Fibroblast of skin of right quadriceps (primary cell): ENCODE measurements at regions not wholly inside any gene's neighbourhood (a gene's known extent, or its start where the extent isn't known, plus 50 kb on each side); places are given as distances from the start of the nearest gene placed in this dataset.

Experiments
- DNase-seq: peaks from one replicate; pipeline ENCODE4 v3.0.0-alpha.2; 2013

DNA sequence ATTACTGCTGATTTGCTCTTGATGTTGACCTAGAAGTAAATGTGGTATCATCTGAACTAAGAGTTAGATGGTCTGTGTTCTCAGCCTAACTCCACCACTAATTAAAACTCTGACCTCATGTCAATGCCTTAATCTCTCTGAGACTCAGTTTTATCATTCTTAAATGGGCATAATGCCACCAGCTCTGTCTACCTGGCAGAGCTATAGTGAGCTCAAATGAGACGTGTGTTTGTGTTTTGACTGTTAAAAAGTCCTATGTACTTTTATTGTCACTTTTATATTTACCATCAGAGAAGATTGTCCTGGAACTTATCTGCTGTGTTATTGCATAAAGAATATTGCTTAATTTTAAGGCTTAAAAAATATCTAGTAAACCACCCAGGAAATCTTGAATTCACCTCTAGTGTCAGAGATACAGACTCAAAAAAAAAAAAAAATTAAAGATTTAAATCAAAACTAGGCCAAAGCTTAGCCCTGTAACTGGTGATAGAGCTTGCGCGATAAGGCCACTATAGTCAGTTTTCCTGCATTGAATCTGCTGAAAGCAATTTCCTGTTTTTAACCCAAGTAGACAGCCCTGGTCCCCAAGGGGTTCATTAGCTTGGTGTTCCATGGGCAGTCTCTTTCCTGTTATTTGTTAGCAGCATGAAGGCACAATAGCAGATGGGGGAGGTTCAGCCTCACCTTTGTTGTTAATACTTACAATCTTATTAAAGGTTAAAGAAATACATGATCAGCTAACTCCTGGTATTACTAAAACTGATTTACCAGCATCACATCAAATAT, 261.8 kb downstream of the ATP23 start:
- peak; percentile 4 for DNase-seq

DNA sequence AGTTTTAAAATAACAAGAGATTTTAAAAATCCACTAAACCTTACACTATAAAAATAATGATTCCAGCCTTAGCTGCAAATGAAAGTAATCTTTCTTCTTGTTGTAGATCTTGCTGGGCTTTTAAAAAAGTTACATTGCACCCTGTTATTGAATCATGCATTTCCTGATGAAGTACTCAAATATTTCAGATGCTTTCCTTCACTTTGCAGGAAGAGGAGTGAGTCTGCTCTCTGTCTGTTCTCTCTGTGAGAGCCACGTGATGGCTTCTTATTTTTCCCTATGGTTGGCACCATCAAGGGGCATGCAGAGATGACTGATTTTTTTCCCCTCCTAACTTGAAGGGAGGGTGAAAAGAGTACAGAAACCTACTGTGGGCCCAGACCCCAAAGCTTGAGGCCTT, 262.7 kb downstream of the ATP23 start:
- DNase-seq = peak; percentile 42

DNA sequence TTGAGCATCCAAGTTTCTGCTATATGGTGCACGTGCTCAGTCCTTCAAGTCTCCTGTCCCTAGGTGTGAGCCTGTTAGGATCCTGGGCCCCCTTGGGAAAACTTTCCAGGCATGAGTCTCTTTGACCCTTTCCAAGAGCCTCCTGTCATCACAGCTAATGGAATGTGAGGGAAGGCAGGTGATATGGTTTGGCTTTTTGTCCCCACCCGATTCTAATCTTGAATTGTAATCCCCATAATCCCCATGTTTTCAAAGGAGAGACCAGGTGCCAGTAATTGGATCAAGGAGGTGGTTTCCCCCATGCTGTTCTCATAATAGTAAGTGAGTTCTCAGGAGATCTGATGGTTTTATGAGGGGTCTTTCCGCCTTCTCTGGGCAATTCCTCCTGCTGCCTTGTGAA, 265.5 kb downstream of the ATP23 start:
- no peak for DNase-seq

DNA sequence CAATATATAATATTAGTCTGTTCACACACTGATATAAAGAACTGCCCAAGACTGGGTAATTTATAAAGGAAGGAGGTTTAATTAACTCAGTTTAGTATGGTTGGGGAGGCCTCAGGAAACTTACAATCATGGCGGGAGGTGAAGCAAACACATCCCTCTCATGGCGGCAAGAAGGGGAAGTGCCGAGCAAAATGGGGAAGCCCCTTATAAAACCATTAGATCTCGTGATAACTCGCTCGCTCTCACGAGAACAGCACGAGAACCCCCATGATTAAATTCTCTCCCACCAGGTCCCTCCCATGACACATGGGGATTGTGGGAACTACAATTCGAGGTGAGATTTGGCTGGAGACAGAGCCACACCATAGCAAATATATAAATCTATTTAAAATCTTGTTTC, 269.8 kb downstream of the ATP23 start:
- DNase-seq = no peak

DNA sequence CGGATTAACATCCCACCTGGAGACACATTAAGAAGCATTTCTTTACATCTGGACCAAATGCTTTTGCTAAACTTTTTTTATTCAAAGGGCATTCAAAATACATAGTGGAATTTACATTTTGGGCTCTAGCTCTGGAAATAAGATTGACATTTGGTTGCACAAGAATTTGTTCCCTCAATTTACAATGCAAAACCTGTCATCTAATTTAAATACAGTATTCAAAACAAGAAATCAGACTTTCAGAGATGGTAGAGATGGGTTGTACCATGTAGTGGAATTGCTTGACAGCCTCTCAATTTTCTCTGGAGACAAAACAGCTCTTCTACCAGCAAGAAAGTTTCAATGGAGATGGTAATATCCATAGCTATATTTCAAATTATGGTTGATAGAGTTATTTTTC, 275.8 kb downstream of the ATP23 start:
- DNase-seq = no peak

DNA sequence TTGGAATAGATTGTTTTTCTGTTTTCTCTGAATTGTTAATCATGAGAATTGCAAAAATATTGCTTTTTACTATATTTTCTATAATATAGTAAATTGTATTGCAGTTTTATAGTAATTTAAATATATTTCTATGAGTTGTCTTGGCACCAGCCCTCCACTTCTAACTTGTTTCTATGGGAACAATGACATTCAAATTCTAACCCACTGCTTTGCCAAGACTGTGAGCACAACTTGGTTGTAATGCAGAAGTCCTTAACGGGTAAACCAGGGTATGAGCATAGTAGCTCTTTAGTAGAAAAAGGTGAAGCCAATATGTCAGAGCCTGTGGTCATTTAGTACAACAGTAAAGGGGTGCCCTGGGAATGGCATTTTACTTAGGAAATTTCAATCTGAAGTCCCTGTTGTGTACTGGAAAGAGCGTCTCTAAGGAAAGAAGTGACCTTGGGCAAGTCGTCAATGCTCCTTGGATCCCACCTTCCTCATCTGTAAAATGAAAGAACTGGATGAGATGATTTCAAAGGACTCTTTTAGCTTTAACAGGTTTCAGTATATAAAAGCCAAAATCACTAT, 283.3 kb downstream of the ATP23 start:
- no peak for DNase-seq

DNA sequence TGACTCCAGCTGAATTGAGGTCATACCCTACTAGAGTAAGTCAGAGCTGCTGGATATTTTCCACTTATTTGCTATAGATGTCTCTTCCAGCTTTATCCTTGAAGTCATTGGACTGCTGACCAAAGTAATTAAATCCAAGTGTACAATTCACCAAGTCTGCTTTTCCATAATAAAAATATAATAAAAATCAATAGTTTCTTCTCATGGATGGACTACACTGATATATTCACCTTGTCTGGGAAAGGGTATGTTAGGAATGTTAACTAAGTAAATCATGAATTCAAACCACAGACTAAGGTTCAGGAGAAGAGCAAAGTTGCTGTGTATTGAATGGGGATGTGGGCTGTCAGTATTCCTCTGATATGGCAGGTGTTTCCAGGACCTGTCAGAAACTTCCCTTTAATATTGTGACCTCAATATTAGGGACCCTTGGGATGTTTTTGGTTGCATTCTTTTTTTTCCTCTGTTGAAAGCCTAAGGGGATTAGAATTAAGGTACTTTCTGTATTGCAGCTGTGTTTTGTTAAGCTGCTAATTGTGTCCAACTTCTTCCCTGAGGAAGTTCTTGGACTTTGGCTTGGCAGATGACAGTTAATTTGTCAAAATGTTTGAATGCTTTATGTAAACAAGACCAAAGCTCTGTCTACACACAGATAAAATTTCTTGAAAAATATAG, 284.0 kb downstream of the ATP23 start:
- DNase-seq = no peak

DNA sequence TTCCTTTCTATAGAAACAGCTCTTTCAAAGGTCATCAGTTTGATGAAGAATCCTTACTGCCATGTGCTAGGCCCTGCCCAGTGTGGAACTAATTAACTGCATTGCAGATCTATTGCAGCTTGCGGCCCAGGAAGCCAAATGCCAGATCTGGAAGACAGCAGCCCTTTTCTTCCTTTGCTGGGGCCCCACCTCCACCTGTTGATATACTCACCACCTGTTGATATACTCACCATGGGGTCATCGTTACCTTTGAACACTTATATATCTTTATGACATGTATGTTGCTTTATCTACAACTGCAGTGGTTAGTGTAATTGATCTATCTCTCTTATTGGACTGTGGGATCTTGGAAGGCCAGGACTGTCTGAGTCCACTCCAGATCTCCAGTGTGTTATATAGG, 292.5 kb downstream of the ATP23 start:
- no peak for DNase-seq

DNA sequence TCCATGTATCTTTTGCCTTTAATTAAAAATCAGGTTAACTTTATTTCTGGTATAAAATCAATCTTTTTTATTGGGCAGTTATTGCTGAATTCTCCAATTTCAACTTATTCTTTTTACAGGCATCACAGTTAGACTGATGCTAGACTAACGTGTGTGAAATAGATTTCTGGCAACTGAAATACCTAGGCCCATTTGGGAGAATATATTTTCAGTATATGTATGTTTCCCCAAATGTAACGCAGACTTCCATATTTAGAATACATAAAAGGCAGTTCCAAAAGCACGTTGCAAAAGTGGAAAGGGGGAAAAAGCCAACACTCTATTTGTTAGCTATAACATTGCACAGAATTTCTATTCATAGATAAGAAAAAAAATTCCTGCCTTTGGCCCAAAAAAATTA, 297.0 kb downstream of the ATP23 start:
- no peak for DNase-seq

DNA sequence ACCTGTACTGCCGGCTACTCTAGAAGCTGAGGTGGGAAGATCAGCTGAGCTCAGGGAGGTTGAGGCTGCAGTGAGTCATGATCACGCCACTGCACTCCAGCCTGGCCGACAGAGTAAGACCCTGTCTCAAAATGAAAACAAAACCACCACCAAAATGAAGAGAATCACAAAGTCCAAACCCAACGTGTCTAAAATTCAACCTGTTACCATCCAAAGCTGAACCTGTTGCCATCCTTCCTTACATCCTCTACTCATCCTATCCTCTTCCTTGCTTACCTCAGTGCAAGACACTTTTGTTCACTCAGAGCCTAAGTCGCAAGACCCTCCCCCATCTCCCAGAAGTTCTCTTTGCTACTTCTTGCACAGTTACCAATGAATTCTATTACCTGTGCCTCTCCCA, 299.7 kb downstream of the ATP23 start:
- DNase-seq = no peak

DNA sequence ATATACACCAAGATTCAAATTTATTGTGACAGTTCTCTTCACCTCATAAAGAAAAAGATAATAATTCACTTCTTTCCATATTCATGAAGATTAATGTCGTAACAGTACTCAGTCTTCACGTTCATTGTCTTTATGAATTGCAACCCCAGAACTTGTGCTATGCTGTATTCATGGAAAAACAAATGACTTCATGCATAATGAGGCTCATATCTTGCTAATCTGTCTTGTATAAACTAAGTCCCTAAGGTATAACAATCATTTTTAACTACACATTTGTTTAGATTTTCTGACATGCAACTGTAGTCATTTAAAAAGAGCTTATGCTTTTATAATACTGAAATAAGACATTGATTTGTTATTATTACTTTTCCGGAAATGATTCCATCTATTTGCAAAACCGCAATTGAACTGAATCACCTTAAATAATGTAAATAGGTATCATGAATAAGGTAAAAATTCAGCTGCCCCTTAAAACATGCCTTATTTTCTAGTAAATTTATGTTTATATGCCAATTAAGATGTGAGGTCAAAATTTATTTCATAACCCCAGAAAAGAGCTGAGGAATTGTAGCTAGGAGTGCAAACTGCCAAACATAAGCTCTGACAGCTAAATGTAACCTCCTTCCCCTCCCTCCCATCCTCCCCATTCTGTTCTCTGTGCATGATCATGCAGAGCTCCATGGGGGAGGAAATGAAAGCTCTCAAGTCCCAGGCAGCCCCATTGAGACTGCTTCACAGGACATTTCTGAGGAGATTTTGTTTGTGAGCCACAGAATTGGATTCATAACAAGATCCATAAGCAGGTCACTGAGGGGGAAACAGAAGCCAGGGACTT, 301.6 kb downstream of the ATP23 start:
- peak; percentile 12 for DNase-seq

DNA sequence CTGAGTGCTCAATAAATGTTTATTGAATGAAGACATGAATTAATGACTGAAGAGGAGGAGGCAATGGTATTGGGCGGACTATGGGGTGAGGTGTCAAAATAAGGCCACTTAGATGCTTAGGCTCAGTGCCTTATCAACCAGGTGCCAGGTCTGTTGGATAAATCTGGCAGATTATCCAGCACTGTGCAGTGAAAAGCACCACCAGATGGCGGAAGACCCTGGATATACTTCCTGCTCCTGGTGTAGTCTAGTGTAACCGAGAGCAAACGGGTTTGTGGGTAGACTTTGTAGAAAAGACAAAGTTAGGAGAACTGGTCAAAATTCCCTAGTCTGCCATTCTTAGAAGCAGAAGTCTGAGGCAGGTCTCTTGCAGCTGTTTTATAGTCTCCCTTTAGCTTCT, 306.3 kb downstream of the ATP23 start:
- DNase-seq = no peak

DNA sequence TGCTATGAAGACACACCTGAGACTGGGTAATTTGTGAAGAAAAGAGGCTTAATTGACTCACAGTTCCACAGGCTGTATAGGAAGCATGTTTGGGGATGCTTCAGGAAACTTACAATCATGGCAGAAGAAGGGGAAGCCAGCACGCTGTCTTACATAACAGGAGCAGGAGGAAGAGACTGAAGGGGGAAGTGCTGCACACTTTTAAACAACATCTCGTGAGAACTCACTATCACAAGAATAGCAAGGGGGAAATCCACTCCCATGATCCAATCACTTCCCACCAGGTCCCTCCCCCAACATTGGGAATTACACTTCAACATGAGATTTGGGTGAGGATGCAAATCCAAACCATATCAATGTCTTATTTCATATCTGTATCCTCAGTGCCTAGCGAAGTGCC, 307.2 kb downstream of the ATP23 start:
- no peak for DNase-seq

DNA sequence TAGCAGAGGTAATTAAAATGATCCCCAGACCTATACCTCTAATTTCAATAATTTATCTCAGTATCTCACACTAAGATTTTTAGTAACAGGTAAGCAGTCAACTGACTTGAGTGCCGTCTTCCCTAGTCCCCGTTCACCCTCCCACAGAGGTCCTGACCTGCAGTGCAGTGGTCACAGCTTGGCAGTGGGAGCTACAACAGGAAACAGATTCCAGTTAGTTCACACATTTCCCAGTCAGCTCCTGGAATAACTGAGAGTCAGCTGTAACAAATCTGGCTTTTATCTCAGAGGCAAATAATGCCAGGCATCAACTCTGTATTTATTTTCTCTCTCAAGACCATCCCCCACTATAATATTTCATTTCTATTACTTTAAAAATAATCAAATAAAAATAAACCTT, 308.2 kb downstream of the ATP23 start:
- no peak for DNase-seq

DNA sequence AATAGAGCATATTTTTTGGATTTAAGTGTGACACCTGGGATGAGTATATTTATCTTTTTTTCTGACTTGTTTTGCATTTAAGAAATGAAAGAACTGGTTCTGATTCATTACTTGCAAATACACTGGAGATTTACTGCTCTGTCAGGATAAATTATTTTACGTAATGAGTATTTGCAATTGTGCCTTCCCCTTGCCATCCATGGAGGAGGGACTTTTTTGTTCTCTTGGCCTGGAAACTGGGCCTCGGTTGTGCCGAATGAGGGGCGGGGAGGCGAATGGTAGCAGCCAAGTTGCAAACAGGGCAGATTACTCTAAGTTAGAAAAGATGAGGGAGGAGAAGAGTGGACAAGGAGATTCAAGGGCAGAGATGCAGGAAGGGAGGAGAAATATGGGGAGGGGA, 308.7 kb downstream of the ATP23 start:
- DNase-seq = no peak

DNA sequence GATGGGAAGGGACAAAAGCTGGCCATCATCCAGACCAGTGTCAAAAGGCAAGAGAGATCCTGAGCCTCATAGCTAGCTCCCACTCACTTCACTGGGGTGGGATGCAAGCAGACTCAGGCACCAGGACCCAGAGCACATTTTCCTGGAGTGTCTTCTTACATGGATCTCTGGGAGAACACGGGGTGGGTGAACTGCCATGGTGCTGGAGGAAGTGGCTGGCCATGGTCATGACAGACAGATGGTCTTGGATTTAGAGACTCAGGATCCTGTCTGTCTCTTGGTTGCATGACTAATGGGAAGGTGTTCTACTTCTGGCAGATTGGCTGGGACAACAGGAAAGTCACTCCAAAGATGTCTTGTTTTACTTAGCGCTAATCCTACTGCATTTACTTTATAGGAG, 311.5 kb downstream of the ATP23 start:
- no peak for DNase-seq

DNA sequence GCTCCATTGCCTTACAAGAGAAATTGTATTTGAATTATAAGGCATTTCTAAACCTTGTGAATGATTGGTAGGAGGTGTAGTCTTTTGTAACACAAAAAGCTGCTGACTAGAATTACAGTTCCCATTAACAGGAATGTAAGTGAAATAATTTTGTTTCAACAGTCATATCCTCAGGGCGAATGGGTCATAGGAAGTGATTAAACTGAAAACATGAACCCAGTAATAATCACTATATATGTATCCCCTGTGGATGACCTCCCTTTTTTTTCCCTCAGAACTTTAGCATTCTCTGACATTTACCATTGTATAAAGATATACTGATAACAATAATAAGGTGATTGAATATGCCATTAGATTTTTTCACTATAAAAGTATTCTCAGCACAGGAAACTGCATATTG, 312.3 kb downstream of the ATP23 start:
- no peak for DNase-seq

DNA sequence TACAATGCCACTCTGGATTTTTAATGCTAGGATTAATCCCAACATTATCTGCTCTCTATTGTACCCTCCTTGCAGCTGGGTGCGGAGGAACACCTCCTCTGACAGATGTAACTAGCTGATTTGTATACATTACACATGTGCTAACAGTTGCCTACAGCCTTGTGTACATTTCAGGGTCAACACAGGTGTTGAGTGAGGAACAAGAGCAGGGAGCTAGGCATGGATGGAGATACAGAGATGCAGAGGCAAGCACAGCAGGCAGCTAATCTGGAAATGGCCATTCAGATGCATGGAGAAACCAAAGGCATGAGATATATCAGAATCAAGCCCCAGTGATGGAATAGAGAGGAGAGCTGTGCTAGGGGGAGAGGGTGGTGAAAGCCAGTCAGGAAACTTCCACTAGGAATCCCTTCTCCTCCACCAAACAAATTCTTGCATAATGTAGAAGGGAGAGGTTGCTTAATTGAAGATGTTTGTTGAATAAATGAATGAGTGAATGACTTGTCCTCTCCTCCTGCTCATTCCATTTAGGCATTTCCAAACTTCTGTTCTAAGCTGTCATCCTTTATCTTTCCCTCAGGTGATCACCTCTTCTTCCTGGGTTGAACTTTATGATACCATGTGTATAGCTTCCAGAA, 313.2 kb downstream of the ATP23 start:
- DNase-seq = no peak

DNA sequence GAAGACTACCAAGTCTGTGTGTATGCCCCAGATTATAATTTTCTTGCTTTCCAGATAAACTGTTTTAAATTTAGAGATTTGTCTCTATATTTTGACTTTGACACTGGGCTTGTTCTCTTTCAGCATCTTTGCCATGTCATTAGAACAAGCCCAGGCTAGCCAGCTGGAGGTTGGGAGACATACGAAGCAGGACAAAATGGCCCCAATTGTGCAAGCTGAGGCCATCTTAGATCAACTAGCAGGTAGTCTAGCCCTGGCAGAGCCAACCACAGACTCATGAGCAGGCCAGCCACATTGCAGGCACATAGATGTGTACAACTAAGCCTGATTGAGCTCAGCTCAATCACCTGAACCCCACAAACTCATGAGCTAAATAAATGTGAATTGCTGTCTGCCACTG, 321.4 kb downstream of the ATP23 start:
- no peak for DNase-seq

DNA sequence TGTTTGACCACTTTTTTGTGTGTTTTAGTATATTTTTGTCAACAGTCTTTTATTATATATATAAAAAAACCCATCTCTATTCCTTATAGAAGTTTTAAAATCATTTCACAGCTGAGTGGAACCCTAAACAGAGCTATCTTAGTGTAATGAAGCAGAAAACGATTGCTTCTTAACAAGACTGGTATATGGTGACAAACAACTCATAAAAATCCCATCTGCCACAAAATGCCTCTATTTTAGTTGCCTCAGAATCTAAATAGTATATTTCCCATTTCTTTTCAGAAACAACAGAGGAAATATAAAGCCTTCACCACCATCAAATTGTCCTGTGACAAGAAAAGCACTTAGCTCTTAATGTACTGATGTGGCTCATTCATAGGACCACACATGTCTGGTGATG, 322.4 kb downstream of the ATP23 start:
- DNase-seq = no peak

DNA sequence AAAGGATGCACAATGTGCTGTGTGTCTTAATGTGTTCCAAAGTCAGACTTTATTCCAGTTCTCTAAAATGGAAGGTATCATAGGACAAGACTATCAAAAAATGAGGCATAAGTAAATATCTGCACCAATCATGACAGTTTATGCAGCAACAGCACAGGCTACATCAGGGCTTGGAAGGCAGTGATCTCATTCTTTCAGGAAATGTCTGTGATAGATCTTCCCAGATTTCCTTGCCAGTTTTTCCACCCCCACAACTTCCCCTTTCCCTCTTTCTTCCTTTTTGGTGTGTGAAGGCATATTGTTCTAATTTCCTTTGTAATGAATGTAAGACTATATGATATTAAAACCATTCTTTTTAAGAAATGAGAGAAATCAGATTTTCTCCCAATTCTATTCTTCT, 326.7 kb downstream of the ATP23 start:
- peak; percentile 35 for DNase-seq

DNA sequence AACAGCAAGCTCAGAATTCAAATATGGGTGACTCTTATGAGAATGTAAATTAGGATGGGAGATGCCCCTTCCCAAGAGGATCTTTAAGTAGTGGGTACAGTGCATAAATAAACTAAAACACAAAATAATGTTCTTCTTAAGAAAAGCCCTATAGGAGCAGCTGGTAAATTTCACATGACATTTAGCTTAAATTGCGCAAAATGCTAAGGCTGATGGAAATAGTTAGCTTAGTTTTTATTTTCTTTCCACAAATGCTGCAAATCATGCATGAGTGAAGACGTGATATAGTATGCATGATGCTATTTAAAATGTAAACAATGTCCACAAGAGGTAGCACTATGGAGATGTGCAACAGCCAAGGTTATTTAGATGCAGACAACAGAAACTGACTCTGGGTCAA, 328.1 kb downstream of the ATP23 start:
- DNase-seq = no peak
